ENCODE measurements at regions not wholly inside any gene's neighbourhood (a gene's known extent, or its start where the extent isn't known, plus 50 kb on each side); places are given as distances from the start of the nearest gene placed in this dataset.

DNA sequence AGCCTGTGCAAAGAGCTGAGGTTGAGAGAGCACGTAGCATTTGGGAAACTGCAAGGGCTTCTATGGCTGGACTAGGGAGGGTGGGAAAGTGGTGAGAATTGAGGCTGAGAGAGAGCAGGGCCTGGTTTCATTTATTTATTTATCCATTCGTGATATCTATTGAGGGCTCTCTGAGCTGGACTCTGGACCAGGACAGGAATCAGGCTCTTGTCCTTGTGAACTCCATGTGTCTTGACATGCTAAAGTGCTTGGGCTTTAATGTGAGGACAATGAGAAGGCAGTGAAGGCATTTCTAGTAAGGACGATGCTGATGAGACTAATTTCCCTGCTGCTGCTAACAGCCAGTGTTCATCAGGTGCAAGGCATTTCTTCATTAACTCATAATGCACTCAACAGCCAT is 95.9 kb upstream of the KLF4 start:
- no peak overlapping the region for H3K4me3 ChIP-seq
- H3K27me3 ChIP-seq: no peaks in the 10 kb centered on the region
- no peaks in the 10 kb centered on the region for H3K9me3 ChIP-seq
- H3K36me3 ChIP-seq: no peaks in the 10 kb centered on the region
- no peak for TF ChIP-seq POLR2AphosphoS5 (IDR thresholded peaks at IDR 0.05)
- TF ChIP-seq EP300 (IDR thresholded peaks at IDR 0.05): no peak
- TF ChIP-seq POLR2A (IDR thresholded peaks at IDR 0.05): no peak
- TF ChIP-seq, protein P1, sequence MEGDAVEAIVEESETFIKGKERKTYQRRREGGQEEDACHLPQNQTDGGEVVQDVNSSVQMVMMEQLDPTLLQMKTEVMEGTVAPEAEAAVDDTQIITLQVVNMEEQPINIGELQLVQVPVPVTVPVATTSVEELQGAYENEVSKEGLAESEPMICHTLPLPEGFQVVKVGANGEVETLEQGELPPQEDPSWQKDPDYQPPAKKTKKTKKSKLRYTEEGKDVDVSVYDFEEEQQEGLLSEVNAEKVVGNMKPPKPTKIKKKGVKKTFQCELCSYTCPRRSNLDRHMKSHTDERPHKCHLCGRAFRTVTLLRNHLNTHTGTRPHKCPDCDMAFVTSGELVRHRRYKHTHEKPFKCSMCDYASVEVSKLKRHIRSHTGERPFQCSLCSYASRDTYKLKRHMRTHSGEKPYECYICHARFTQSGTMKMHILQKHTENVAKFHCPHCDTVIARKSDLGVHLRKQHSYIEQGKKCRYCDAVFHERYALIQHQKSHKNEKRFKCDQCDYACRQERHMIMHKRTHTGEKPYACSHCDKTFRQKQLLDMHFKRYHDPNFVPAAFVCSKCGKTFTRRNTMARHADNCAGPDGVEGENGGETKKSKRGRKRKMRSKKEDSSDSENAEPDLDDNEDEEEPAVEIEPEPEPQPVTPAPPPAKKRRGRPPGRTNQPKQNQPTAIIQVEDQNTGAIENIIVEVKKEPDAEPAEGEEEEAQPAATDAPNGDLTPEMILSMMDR (IDR thresholded peaks at IDR 0.05): no peak
- intact Hi-C loops (cut with DNase I): no loop called here
- H3K4me1 ChIP-seq: no peaks in the 10 kb centered on the region
- DNase-seq: no peak
- no peak overlapping the region for H3K27ac ChIP-seq
- 76 to 88% methylated on average over 3 of the region's 3 CpGs for WGBS, 2 donors

DNA sequence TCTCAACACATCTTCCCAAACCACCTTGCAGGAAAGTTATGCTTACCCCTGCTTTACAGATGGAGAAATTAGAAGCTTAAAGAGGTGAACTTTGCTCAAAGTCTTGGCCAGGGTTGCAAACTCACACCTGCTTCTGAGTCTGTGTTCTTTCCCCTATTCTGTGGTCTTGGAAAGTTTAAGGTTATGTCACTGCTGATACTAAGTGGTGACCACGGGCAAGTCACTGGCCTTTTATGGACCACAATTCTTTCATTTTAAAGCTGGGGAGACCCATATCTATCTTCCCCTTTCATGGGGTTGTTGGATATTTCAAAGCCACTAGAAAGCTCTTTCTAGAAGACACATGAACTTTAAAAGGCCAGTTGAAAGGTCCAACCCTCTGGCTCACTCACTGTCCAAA is 95.4 kb upstream of the KLF4 start:
- no peaks in the 10 kb centered on the region for H3K27me3 ChIP-seq
- WGBS, 2 donors: 53 to 71% methylated on average over 1 of the region's 1 CpG

DNA sequence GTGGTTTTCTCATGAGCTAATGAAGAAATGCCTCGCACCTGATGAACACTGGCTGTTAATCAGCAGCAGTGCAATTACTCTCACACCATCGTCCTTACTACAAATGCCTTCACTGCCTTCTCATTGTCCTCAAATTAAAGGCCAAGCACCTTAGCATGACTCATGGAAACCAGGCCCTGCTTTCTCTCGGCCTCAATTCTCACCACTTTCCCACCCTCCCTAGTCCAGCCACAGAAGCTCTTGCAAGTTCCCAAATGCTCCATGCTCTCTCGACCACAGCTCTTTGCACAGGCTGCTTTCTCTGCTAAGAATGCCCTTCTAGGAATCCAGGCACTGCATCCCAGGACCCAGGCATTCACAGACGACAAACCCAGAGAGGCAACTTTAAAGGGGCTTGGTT is 94.6 kb upstream of the KLF4 start:
- Histone ChIP-seq H3K4me1 (no peaks in the 10 kb centered on the region), H3K9me3 (no peaks in the 10 kb centered on the region), H3K27me3 (no peaks in the 10 kb centered on the region), H3K27ac (no peak overlapping the region), H3K4me3 (no peak overlapping the region), H3K36me3 (no peaks in the 10 kb centered on the region)
- no peak for DNase-seq
- intact Hi-C loops (cut with DNase I): no loop called here
- WGBS, 2 donors: 80 to 86% methylated on average over 5 of the region's 5 CpGs
- TF ChIP-seq POLR2AphosphoS5 (IDR thresholded peaks at IDR 0.05) (no peak), EP300 (IDR thresholded peaks at IDR 0.05) (no peak), POLR2A (IDR thresholded peaks at IDR 0.05) (no peak)
- TF ChIP-seq, protein P1 (IDR thresholded peaks at IDR 0.05): no peak

More for the DNA sequence above, 95.4 kb upstream of the KLF4 start:
- no peaks in the 10 kb centered on the region for H3K36me3 ChIP-seq
- intact Hi-C loops (cut with DNase I): no loop called here
- no peak overlapping the region for H3K4me3 ChIP-seq
- TF ChIP-seq POLR2AphosphoS5 (IDR thresholded peaks at IDR 0.05): no peak
- TF ChIP-seq, protein P1 (IDR thresholded peaks at IDR 0.05): no peak
- no peak for TF ChIP-seq EP300 (IDR thresholded peaks at IDR 0.05)
- no peak for TF ChIP-seq POLR2A (IDR thresholded peaks at IDR 0.05)
- no peak overlapping the region for H3K27ac ChIP-seq
- no peaks in the 10 kb centered on the region for H3K4me1 ChIP-seq
- DNase-seq: no peak
- H3K9me3 ChIP-seq: no peaks in the 10 kb centered on the region

- intact Hi-C loops (cut with DNase I): loop anchor here (10.0 kb wide), 1 partner anchor 72 kb away; no protein-coding TSS in a partner anchor
- 83 to 86% methylated on average over 5 of the region's 5 CpGs for WGBS, 2 donors
- Histone ChIP-seq H3K9me3 (no peaks in the 10 kb centered on the region), H3K27me3 (no peaks in the 10 kb centered on the region), H3K4me1 (no peaks in the 10 kb centered on the region), H3K27ac (no peak overlapping the region), H3K4me3 (no peak overlapping the region), H3K36me3 (no peaks in the 10 kb centered on the region)
- no peak for DNase-seq
- no peak for TF ChIP-seq POLR2A (IDR thresholded peaks at IDR 0.05)
These were observed 87.7 kb upstream of the KLF4 start for GRCh38 chr9:107577140-107577776.

DNA sequence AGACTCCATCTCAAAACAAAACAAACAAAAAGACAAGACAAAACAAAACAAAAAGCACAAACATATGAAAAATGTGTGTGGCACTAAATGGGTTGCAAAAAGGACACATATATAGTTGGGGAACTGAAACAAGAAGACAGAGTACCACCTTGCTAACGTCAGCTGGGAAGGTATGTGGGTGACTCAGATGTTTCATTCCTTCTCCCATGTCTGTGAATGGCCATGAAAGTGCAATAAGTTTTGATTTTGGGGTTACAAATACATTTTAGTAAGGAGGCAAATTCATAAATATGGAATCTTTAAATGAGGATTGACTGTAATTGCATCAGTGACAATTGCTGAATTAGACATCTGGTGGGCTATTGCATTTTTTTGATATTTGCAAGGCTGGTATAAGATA is 81.6 kb upstream of the KLF4 start:
- Histone ChIP-seq H3K27me3 (no peaks in the 10 kb centered on the region), H3K4me1 (no peaks in the 10 kb centered on the region), H3K27ac (no peak overlapping the region), H3K9me3 (no peaks in the 10 kb centered on the region), H3K36me3 (no peaks in the 10 kb centered on the region), H3K4me3 (no peak overlapping the region)
- WGBS, 2 donors: 69 to 85% methylated on average over 1 of the region's 1 CpG
- TF ChIP-seq, protein P1 (IDR thresholded peaks at IDR 0.05): no peak
- TF ChIP-seq EP300 (IDR thresholded peaks at IDR 0.05): no peak
- TF ChIP-seq POLR2A (IDR thresholded peaks at IDR 0.05): no peak
- no peak for TF ChIP-seq POLR2AphosphoS5 (IDR thresholded peaks at IDR 0.05)
- intact Hi-C loops (cut with DNase I): loop anchor here (10.0 kb wide), 1 partner anchor 66 kb away; no protein-coding TSS in a partner anchor
- DNase-seq: no peak
